ENCODE measurements at regions not wholly inside any gene's neighbourhood (a gene's known extent, or its start where the extent isn't known, plus 50 kb on each side); places are given as distances from the start of the nearest gene placed in this dataset.

DNA sequence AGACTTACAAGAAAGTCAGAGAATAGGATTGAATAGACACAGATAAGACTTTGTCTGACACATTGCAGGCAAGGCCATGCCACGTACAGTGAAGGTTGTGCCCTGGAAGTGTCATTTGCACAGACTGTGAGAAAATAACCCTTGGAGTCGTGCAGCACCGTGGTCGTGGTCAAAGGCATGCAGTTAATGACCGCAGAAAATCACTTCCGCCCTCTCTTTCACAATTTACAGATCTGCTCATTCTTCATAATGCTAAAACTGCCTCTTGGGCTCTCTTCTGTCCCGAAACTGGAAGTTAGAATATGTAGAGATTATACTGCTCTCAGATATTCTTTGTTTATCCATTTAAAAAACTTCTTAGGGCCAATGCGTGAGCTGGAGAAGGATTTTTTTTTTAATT lies 73.2 kb upstream of the CTXND1 start:
- DNase-seq, result no peak
- no peak overlapping the region for H3K27ac ChIP-seq (ENCODE audit: low read depth in 1 of 3, low read length in 2 of 3)
- H3K4me1 ChIP-seq (ENCODE audit: control insufficient read depth in 3 of 3, insufficient read depth in 2 of 3, low read depth in 1 of 3, low read length in 2 of 3), result no peaks in the 10 kb centered on the region
- FAIRE-seq, result no peak
- WGBS, 3 donors, result 46 to 56% (median 51%) methylated on average over 8 of the region's 8 CpGs
- no peaks in the 10 kb centered on the region for H3K36me3 ChIP-seq (ENCODE audit: control insufficient read depth in 3 of 3, insufficient read depth in 2 of 3, low read depth in 1 of 3, low read length in 3 of 3)
- H3K4me3 ChIP-seq (ENCODE audit: low read depth in 1 of 3, low read length in 3 of 3), result no peak overlapping the region
- no peaks in the 10 kb centered on the region for H3K27me3 ChIP-seq (ENCODE audit: control insufficient read depth in 3 of 3, insufficient read depth in 3 of 3, low read length in 3 of 3)
- H3K9me3 ChIP-seq (ENCODE audit: control insufficient read depth in 2 of 2, insufficient read depth in 1 of 2, low read depth in 1 of 2, low read length in 1 of 2), result peaks cover 0 to 3% of the 10 kb centered on the region in 2 donors

DNA sequence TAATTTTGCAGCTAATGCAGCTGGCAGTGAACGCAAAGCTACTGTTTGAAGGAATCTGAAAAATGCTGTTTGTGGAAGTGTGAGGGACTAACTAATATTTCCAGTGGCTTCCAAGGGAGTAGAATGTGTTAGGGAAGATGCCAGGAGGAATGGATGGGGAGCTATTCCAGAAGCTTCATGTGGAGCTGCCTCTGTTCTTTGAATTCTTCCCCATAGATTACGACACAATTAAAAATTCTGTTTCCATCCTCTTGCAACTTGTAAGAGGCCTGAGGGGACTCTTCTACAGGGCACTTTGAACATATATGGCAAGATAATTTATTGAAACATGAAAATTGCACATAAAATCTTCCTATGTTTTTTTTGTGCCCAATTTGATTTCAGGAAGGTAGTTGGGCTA lies 74.3 kb upstream of the CTXND1 start:
- H3K4me1 ChIP-seq (ENCODE audit: control insufficient read depth in 3 of 3, insufficient read depth in 2 of 3, low read depth in 1 of 3, low read length in 2 of 3), result no peaks in the 10 kb centered on the region
- H3K9me3 ChIP-seq (ENCODE audit: control insufficient read depth in 2 of 2, insufficient read depth in 1 of 2, low read depth in 1 of 2, low read length in 1 of 2), result peaks cover 0 to 3% of the 10 kb centered on the region in 2 donors
- no peak overlapping the region for H3K27ac ChIP-seq (ENCODE audit: low read depth in 1 of 3, low read length in 2 of 3)
- H3K4me3 ChIP-seq (ENCODE audit: low read depth in 1 of 3, low read length in 3 of 3), result no peak overlapping the region
- FAIRE-seq (no peak), DNase-seq (no peak)
- WGBS, 3 donors, result 83 to 90% (median 87%) methylated on average over 2 of the region's 2 CpGs
- H3K27me3 ChIP-seq (ENCODE audit: control insufficient read depth in 3 of 3, insufficient read depth in 3 of 3, low read length in 3 of 3), result no peaks in the 10 kb centered on the region
- H3K36me3 ChIP-seq (ENCODE audit: control insufficient read depth in 3 of 3, insufficient read depth in 2 of 3, low read depth in 1 of 3, low read length in 3 of 3), result no peaks in the 10 kb centered on the region

GRCh38 chr15:80328496-80328895 lies 75.7 kb upstream of the ARNT2 start:
- H3K4me3 ChIP-seq (ENCODE audit: low read depth in 1 of 3, low read length in 3 of 3), result no peak overlapping the region
- 72 to 89% (median 83%) methylated on average over 5 of the region's 5 CpGs for WGBS, 3 donors
- no peaks in the 10 kb centered on the region for H3K36me3 ChIP-seq (ENCODE audit: control insufficient read depth in 3 of 3, insufficient read depth in 2 of 3, low read depth in 1 of 3, low read length in 3 of 3)
- H3K4me1 ChIP-seq (ENCODE audit: control insufficient read depth in 3 of 3, insufficient read depth in 2 of 3, low read depth in 1 of 3, low read length in 2 of 3), result no peaks in the 10 kb centered on the region
- no peak overlapping the region for H3K27ac ChIP-seq (ENCODE audit: low read depth in 1 of 3, low read length in 2 of 3)
- no peak for FAIRE-seq
- peaks cover 0 to 3% of the 10 kb centered on the region in 2 donors for H3K9me3 ChIP-seq (ENCODE audit: control insufficient read depth in 2 of 2, insufficient read depth in 1 of 2, low read depth in 1 of 2, low read length in 1 of 2)
- DNase-seq, result no peak
- peaks cover 0 to 2% (median 0%) of the 10 kb centered on the region in 3 donors for H3K27me3 ChIP-seq (ENCODE audit: control insufficient read depth in 3 of 3, insufficient read depth in 3 of 3, low read length in 3 of 3)

DNA sequence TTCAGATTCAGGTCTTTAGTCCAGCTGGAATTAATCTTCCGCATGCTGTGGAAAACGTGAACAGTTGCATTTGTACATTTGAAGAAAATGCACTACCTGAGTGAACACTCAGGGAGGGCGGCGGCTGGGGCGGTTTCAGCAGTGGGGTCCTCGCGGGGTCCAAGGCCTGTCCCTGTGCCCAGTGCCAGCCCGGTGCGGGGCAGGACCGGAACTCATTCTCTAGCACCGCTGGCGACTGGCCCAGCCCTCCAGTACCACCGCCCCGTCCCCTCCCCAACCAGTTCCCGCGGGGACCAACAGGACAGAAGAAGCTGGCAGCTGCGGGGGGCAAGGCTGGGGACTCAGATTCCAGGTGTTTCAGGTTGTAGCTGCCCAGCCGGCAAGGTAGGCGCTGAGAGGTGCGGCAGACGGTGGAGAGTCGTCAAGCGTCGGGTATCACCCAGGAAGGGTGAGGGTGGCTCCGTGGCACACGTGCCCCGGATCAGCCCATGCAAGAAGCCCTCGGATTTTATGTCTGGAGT lies 72.2 kb upstream of the ARNT2 start:
- WGBS, 3 donors, result 90 to 95% (median 94%) methylated on average over 28 of the region's 28 CpGs
- Histone ChIP-seq H3K27me3 (ENCODE audit: control insufficient read depth in 3 of 3, insufficient read depth in 3 of 3, low read length in 3 of 3) (peaks cover 0 to 5% (median 0%) of the 10 kb centered on the region in 3 donors), H3K36me3 (ENCODE audit: control insufficient read depth in 3 of 3, insufficient read depth in 2 of 3, low read depth in 1 of 3, low read length in 3 of 3) (no peaks in the 10 kb centered on the region), H3K27ac (ENCODE audit: low read depth in 1 of 3, low read length in 2 of 3) (no peak overlapping the region), H3K4me3 (ENCODE audit: low read depth in 1 of 3, low read length in 3 of 3) (no peak overlapping the region), H3K9me3 (ENCODE audit: control insufficient read depth in 2 of 2, insufficient read depth in 1 of 2, low read depth in 1 of 2, low read length in 1 of 2) (peaks cover 0 to 3% of the 10 kb centered on the region in 2 donors), H3K4me1 (ENCODE audit: control insufficient read depth in 3 of 3, insufficient read depth in 2 of 3, low read depth in 1 of 3, low read length in 2 of 3) (no peaks in the 10 kb centered on the region)
- no peak for FAIRE-seq
- DNase-seq, result no peak

- no peak for FAIRE-seq
Measured at GRCh38 chr15:80333261-80333660, 70.9 kb upstream of the ARNT2 start.

DNA sequence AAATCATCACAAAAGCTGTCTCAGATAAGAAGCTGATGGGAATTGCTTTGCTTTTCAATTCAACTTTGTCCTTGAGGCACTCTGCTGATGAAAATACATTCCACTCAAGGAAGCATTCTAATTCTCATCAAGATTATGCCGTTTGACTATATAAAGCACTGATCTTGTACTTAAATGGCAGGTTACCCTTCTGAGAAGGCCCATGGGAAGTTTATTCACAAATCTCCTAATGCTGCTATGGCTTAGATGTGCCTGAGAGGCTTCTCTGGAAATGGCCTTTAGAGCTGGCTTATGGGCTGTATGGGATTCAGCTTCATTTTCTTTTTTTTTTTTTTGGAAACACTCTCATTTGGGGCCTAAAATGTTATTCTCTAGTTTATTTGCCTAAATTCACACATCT lies 69.7 kb upstream of the ARNT2 start:
- DNase-seq (no peak), FAIRE-seq (no peak)
- H3K4me3 ChIP-seq (ENCODE audit: low read depth in 1 of 3, low read length in 3 of 3), result no peak overlapping the region
- 44 to 57% (median 50%) methylated on average over 1 of the region's 1 CpG for WGBS, 3 donors
- no peaks in the 10 kb centered on the region for H3K36me3 ChIP-seq (ENCODE audit: control insufficient read depth in 3 of 3, insufficient read depth in 2 of 3, low read depth in 1 of 3, low read length in 3 of 3)
- H3K4me1 ChIP-seq (ENCODE audit: control insufficient read depth in 3 of 3, insufficient read depth in 2 of 3, low read depth in 1 of 3, low read length in 2 of 3), result no peaks in the 10 kb centered on the region
- no peaks in the 10 kb centered on the region for H3K9me3 ChIP-seq (ENCODE audit: control insufficient read depth in 2 of 2, insufficient read depth in 1 of 2, low read depth in 1 of 2, low read length in 1 of 2)
- no peak overlapping the region for H3K27ac ChIP-seq (ENCODE audit: low read depth in 1 of 3, low read length in 2 of 3)
- H3K27me3 ChIP-seq (ENCODE audit: control insufficient read depth in 3 of 3, insufficient read depth in 3 of 3, low read length in 3 of 3), result peaks cover 0 to 5% (median 0%) of the 10 kb centered on the region in 3 donors

More at GRCh38 chr15:80333261-80333660, 70.9 kb upstream of the ARNT2 start:
- Histone ChIP-seq H3K4me3 (ENCODE audit: low read depth in 1 of 3, low read length in 3 of 3) (no peak overlapping the region), H3K36me3 (ENCODE audit: control insufficient read depth in 3 of 3, insufficient read depth in 2 of 3, low read depth in 1 of 3, low read length in 3 of 3) (no peaks in the 10 kb centered on the region), H3K4me1 (ENCODE audit: control insufficient read depth in 3 of 3, insufficient read depth in 2 of 3, low read depth in 1 of 3, low read length in 2 of 3) (no peaks in the 10 kb centered on the region), H3K27ac (ENCODE audit: low read depth in 1 of 3, low read length in 2 of 3) (no peak overlapping the region), H3K27me3 (ENCODE audit: control insufficient read depth in 3 of 3, insufficient read depth in 3 of 3, low read length in 3 of 3) (peaks cover 0 to 5% (median 0%) of the 10 kb centered on the region in 3 donors), H3K9me3 (ENCODE audit: control insufficient read depth in 2 of 2, insufficient read depth in 1 of 2, low read depth in 1 of 2, low read length in 1 of 2) (no peaks in the 10 kb centered on the region)
- 34 to 59% (median 48%) methylated on average over 4 of the region's 4 CpGs for WGBS, 3 donors
- no peak for DNase-seq

DNA sequence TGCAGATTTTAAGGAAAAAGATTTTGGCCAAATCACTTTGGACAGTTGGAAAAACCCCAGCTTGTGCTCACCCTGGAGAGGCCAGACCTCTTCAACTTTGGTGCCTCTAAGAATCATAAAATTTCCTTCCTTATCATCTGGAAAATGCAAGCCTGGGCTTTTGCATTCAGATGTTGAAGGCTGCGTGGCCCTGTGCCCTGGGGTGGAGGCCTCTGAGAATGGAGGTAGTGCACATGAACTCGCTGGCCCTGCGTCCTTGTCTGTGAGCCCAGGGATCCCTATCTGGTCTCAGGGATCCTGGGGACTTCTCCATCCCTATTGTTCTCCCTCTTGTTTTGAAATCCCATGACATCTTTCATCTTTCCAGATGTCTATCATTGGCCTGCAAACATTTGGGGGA lies 64.6 kb upstream of the ARNT2 start:
- no peaks in the 10 kb centered on the region for H3K4me1 ChIP-seq (ENCODE audit: control insufficient read depth in 3 of 3, insufficient read depth in 2 of 3, low read depth in 1 of 3, low read length in 2 of 3)
- H3K4me3 ChIP-seq (ENCODE audit: low read depth in 1 of 3, low read length in 3 of 3), result no peak overlapping the region
- H3K27me3 ChIP-seq (ENCODE audit: control insufficient read depth in 3 of 3, insufficient read depth in 3 of 3, low read length in 3 of 3), result peaks cover 0 to 5% (median 0%) of the 10 kb centered on the region in 3 donors
- FAIRE-seq, result no peak
- DNase-seq, result no peak
- no peak overlapping the region for H3K27ac ChIP-seq (ENCODE audit: low read depth in 1 of 3, low read length in 2 of 3)
- H3K9me3 ChIP-seq (ENCODE audit: control insufficient read depth in 2 of 2, insufficient read depth in 1 of 2, low read depth in 1 of 2, low read length in 1 of 2), result no peaks in the 10 kb centered on the region
- H3K36me3 ChIP-seq (ENCODE audit: control insufficient read depth in 3 of 3, insufficient read depth in 2 of 3, low read depth in 1 of 3, low read length in 3 of 3), result no peaks in the 10 kb centered on the region
- 68 to 85% (median 78%) methylated on average over 3 of the region's 3 CpGs for WGBS, 3 donors

DNA sequence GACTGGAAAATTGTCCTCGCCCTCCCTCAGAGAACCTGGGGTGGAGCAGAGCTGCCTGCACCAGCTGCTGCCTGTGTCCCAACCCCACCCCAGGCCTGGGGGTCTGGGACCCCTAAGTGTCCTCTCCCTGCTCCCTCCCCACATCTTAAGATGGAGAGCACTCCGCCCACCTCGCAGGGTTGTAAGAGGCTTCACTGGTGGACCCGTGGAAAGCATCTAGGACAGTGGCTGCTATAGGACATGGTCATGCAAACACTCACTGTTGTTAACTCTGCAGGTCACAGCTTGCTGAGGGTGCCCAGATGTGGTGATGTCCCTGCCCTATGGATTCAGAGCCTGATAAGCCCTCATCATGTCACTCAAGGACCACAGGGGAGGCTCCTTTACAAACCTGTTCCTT lies 62.0 kb upstream of the ARNT2 start:
- H3K9me3 ChIP-seq (ENCODE audit: control insufficient read depth in 2 of 2, insufficient read depth in 1 of 2, low read depth in 1 of 2, low read length in 1 of 2), result no peaks in the 10 kb centered on the region
- H3K36me3 ChIP-seq (ENCODE audit: control insufficient read depth in 3 of 3, insufficient read depth in 2 of 3, low read depth in 1 of 3, low read length in 3 of 3), result no peaks in the 10 kb centered on the region
- FAIRE-seq (no peak), DNase-seq (no peak)
- no peak overlapping the region for H3K4me3 ChIP-seq (ENCODE audit: low read depth in 1 of 3, low read length in 3 of 3)
- H3K4me1 ChIP-seq (ENCODE audit: control insufficient read depth in 3 of 3, insufficient read depth in 2 of 3, low read depth in 1 of 3, low read length in 2 of 3), result no peaks in the 10 kb centered on the region
- peaks cover 0 to 2% (median 0%) of the 10 kb centered on the region in 3 donors for H3K27me3 ChIP-seq (ENCODE audit: control insufficient read depth in 3 of 3, insufficient read depth in 3 of 3, low read length in 3 of 3)
- WGBS, 3 donors, result 65 to 83% (median 71%) methylated on average over 4 of the region's 4 CpGs
- H3K27ac ChIP-seq (ENCODE audit: low read depth in 1 of 3, low read length in 2 of 3), result no peak overlapping the region

GRCh38 chr15:80343554-80343992 lies 60.6 kb upstream of the ARNT2 start:
- WGBS, 3 donors, result 61 to 89% (median 83%) methylated on average over 3 of the region's 3 CpGs
- peaks cover 0 to 2% (median 0%) of the 10 kb centered on the region in 3 donors for H3K27me3 ChIP-seq (ENCODE audit: control insufficient read depth in 3 of 3, insufficient read depth in 3 of 3, low read length in 3 of 3)
- H3K27ac ChIP-seq (ENCODE audit: low read depth in 1 of 3, low read length in 2 of 3), result no peak overlapping the region
- H3K9me3 ChIP-seq (ENCODE audit: control insufficient read depth in 2 of 2, insufficient read depth in 1 of 2, low read depth in 1 of 2, low read length in 1 of 2), result no peaks in the 10 kb centered on the region
- peak; percentile 2 to 17 for DNase-seq
- H3K4me3 ChIP-seq (ENCODE audit: low read depth in 1 of 3, low read length in 3 of 3), result no peak overlapping the region
- no peak for FAIRE-seq
- H3K36me3 ChIP-seq (ENCODE audit: control insufficient read depth in 3 of 3, insufficient read depth in 2 of 3, low read depth in 1 of 3, low read length in 3 of 3), result no peaks in the 10 kb centered on the region
- no peaks in the 10 kb centered on the region for H3K4me1 ChIP-seq (ENCODE audit: control insufficient read depth in 3 of 3, insufficient read depth in 2 of 3, low read depth in 1 of 3, low read length in 2 of 3)

Measured in small intestine (tissue), 7 donors.